H7 (cell line): ENCODE measurements at regions not wholly inside any gene's neighbourhood (a gene's known extent, or its start where the extent isn't known, plus 50 kb on each side); places are given as distances from the start of the nearest gene placed in this dataset.

ENCODE experiments used
- DNase-seq: peaks from one replicate; pipeline ENCODE4 v3.0.0; 2012
- H3K27me3 ChIP-seq: 2 replicates; pipeline ENCODE4 v1.6.0; 2011; ENCODE audit warnings: mild to moderate bottlenecking, low read length; ENCODE audit not compliant: control insufficient read depth, insufficient read depth
- H3K36me3 ChIP-seq: replicated peaks from 2 replicates; pipeline ENCODE4 v1.5.1; 2011; ENCODE audit warnings: low read length; ENCODE audit not compliant: control insufficient read depth, insufficient read depth
- H3K4me3 ChIP-seq: 2 replicates; pipeline ENCODE4 v1.5.1; 2011; ENCODE audit warnings: low read depth, mild to moderate bottlenecking, control low read depth, low read length, moderate library complexity; ENCODE audit not compliant: insufficient read depth

GRCh38 chr18:44602845-44603244 lies 77.8 kb upstream of the SETBP1 start:
- no peak for DNase-seq
- H3K4me3 ChIP-seq, result no peak overlapping the region
- H3K36me3 ChIP-seq, result no peaks in the 10 kb centered on the region
- H3K27me3 ChIP-seq, result no peaks in the 10 kb centered on the region

GRCh38 chr18:44609181-44609941 lies 71.3 kb upstream of the SETBP1 start:
- Histone ChIP-seq H3K27me3 (no peaks in the 10 kb centered on the region), H3K4me3 (no peak overlapping the region), H3K36me3 (no peaks in the 10 kb centered on the region)
- no peak for DNase-seq

- Histone ChIP-seq H3K4me3 (no peak overlapping the region), H3K36me3 (no peaks in the 10 kb centered on the region), H3K27me3 (no peaks in the 10 kb centered on the region)
- DNase-seq, result no peak
These were observed 59.9 kb upstream of the SETBP1 start for GRCh38 chr18:44620812-44621211.

GRCh38 chr18:44624052-44624451 lies 56.6 kb upstream of the SETBP1 start:
- DNase-seq, result no peak

GRCh38 chr18:44625386-44625785 lies 55.3 kb upstream of the SETBP1 start:
- Histone ChIP-seq H3K4me3 (no peak overlapping the region), H3K27me3 (no peaks in the 10 kb centered on the region), H3K36me3 (no peaks in the 10 kb centered on the region)
- DNase-seq, result no peak

More at GRCh38 chr18:44624052-44624451, 56.6 kb upstream of the SETBP1 start:
- no peaks in the 10 kb centered on the region for H3K36me3 ChIP-seq
- H3K27me3 ChIP-seq, result no peaks in the 10 kb centered on the region
- H3K4me3 ChIP-seq, result no peak overlapping the region

- no peaks in the 10 kb centered on the region for H3K27me3 ChIP-seq
- H3K4me3 ChIP-seq, result no peak overlapping the region
- no peaks in the 10 kb centered on the region for H3K36me3 ChIP-seq
- no peak for DNase-seq
These were observed 54.5 kb upstream of the SETBP1 start for GRCh38 chr18:44626236-44626635.

- DNase-seq, result no peak
- H3K36me3 ChIP-seq, result no peaks in the 10 kb centered on the region
- no peaks in the 10 kb centered on the region for H3K27me3 ChIP-seq
These were observed 53.9 kb upstream of the SETBP1 start for GRCh38 chr18:44626807-44627206.

GRCh38 chr18:44627280-44627679 lies 53.4 kb upstream of the SETBP1 start:
- Histone ChIP-seq H3K36me3 (no peaks in the 10 kb centered on the region), H3K4me3 (no peak overlapping the region), H3K27me3 (no peaks in the 10 kb centered on the region)
- no peak for DNase-seq

More at GRCh38 chr18:44626807-44627206, 53.9 kb upstream of the SETBP1 start:
- no peak overlapping the region for H3K4me3 ChIP-seq

- DNase-seq, result no peak
- Histone ChIP-seq H3K4me3 (no peak overlapping the region), H3K36me3 (no peaks in the 10 kb centered on the region), H3K27me3 (no peaks in the 10 kb centered on the region)
These were observed 51.3 kb upstream of the SETBP1 start for GRCh38 chr18:44629406-44629805.

- Histone ChIP-seq H3K4me3 (no peak overlapping the region), H3K27me3 (no peaks in the 10 kb centered on the region), H3K36me3 (no peaks in the 10 kb centered on the region)
- DNase-seq, result no peak
These were observed 50.6 kb upstream of the SETBP1 start for GRCh38 chr18:44630118-44630517.
